Ascending aorta (tissue), 2 donors: ENCODE measurements at regions not wholly inside any gene's neighbourhood (a gene's known extent, or its start where the extent isn't known, plus 50 kb on each side); places are given as distances from the start of the nearest gene placed in this dataset.

Experiments used
- DNase-seq, 2 donors: peaks; one replicate each; pipeline ENCODE4 v3.0.0-alpha.2; 2019; ENCODE audit warnings: low spot score in 2 of 2
- H3K27ac ChIP-seq, 2 donors: fragments of 200-600 bp; sonication (generic); one replicate each; pipeline ENCODE4 v1.5.1; 2016 to 2017; ENCODE audit warnings: mild to moderate bottlenecking in 1 of 2
- H3K27me3 ChIP-seq: fragments of 200-600 bp; sonication (generic); one replicate; pipeline ENCODE4 v1.5.1; 2017
- H3K36me3 ChIP-seq, 2 donors: fragments of 200-600 bp; sonication (generic); one replicate each; pipeline ENCODE4 v1.5.1; 2016
- H3K4me1 ChIP-seq, 2 donors: fragments of 200-600 bp; sonication (generic); one replicate each; pipeline ENCODE4 v1.5.1; 2016 to 2017; ENCODE audit warnings: mild to moderate bottlenecking in 1 of 2
- H3K4me3 ChIP-seq, 2 donors: fragments of 200-600 bp; sonication (generic); one replicate each; pipeline ENCODE4 v1.5.1; 2016 to 2017; ENCODE audit warnings: mild to moderate bottlenecking in 1 of 2
- H3K9me3 ChIP-seq, 2 donors: fragments of 200-600 bp; sonication (generic); one replicate each; pipeline ENCODE4 v1.5.1; 2016
- CTCF ChIP-seq, 3 experiments: fragments of 200-600 bp in 2 of 3; fragments of 450-650 bp in 1 of 3; sonication (generic) in 2 of 3; IDR thresholded peaks; one replicate each; pipeline ENCODE4 v1.5.1; 2016 to 2019; ENCODE audit warnings: antibody characterized with exemption in 3 of 3, mild to moderate bottlenecking in 1 of 3, moderate library complexity in 1 of 3
- intact Hi-C: fragments of 100-400 bp; cut with DNase I; formaldehyde crosslinking; loops from one replicate; pipeline ENCODE4 v1.15.1; 2023

DNA sequence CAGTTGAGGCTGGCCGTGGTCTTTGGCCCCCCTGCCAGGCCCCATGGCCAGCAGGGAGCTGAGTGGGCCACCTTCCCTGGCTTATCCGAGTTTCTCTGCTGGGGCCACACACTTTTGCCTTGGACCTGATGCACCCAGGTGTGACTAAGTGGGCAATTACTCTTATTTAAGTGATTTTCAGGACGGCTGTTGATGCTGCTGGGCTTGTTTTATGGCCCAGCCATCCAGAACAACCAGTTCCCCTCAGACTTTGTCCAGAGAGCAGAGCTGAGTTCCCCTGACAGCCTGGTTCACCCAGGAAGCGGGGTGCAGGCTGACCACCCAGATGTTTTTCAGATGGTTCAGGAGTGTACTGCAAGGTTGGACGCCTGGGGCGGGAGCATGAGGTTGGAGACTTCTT, 68.8 kb downstream of the GLI2 start:
- Histone ChIP-seq H3K27me3 (no peaks in the 10 kb centered on the region), H3K9me3 (no peaks in the 10 kb centered on the region), H3K36me3 (no peaks in the 10 kb centered on the region), H3K27ac (peak overlapping the region; percentile 71 to 81), H3K4me1 (peaks cover 17 to 37% of the 10 kb centered on the region in 2 donors), H3K4me3 (no peak overlapping the region)
- DNase-seq: no peak
- no peak for TF ChIP-seq CTCF (IDR thresholded peaks at IDR 0.05)
- intact Hi-C loops: loop anchor here (2.0 kb wide), 1 partner anchor 68 kb away; no protein-coding TSS in a partner anchor

- H3K4me1 ChIP-seq: peaks cover 17 to 37% of the 10 kb centered on the region in 2 donors
- no peak for TF ChIP-seq CTCF (IDR thresholded peaks at IDR 0.05)
- intact Hi-C loops: loop anchor here (1.0 to 2.0 kb wide), 2 partner anchors 68 to 130 kb away; no protein-coding TSS in a partner anchor
- DNase-seq: no peak
- no peaks in the 10 kb centered on the region for H3K36me3 ChIP-seq
- no peaks in the 10 kb centered on the region for H3K9me3 ChIP-seq
- H3K27me3 ChIP-seq: no peaks in the 10 kb centered on the region
- H3K27ac ChIP-seq: peak overlapping the region; percentile 71 to 81
- no peak overlapping the region for H3K4me3 ChIP-seq
Observed at GRCh38 chr2:120805011-120805410, 69.3 kb downstream of the GLI2 start.

DNA sequence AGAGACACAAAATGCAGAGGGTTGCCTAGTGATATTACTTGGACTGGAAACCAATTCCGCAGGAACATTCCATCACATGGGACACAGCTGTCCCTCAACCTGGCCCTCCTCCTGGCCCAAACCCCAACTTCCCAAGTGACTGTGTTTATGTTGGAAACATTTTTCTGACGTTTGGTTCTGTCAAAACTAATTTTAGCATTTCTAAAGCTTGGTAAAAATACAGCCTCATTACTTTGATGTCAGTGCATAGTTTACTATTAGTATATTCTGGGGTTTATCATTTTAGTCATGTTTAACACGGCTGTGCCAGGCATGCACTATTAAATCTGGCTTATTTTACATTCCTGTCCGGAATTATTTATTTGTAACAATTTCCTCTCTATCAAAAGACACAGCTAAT, 69.9 kb downstream of the GLI2 start:
- Histone ChIP-seq H3K27ac (peak overlapping the region; percentile 71 to 81), H3K4me3 (no peak overlapping the region), H3K27me3 (no peaks in the 10 kb centered on the region), H3K9me3 (no peaks in the 10 kb centered on the region), H3K4me1 (peaks cover 17 to 37% of the 10 kb centered on the region in 2 donors), H3K36me3 (no peaks in the 10 kb centered on the region)
- DNase-seq: no peak
- intact Hi-C loops: loop anchor here (1.0 to 2.0 kb wide), 2 partner anchors 69 to 130 kb away; no protein-coding TSS in a partner anchor
- no peak for TF ChIP-seq CTCF (IDR thresholded peaks at IDR 0.05)

DNA sequence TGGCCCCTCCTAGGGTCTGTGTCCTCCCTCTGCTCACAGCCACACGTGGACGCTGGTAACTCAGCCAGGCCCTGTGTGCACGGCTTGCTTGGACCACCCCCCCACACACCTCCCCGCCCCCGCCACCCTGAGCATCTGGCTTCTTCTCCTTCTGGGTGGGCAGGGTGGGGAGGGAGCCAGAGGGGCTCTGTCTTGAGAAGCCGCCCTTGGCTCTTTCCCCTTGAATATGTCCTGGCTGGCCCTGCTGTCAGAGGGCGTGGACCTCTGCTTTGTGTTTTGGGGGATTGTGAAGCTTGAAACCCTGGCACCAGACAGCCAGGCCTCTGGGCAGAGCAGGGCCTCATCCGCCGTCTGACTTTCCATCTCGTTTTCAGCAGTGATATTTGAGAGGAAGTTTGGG, 72.1 kb downstream of the GLI2 start:
- H3K27ac ChIP-seq: no peak overlapping the region
- H3K4me1 ChIP-seq: peaks cover 17 to 31% of the 10 kb centered on the region in 2 donors
- intact Hi-C loops: no loop called here
- DNase-seq: no peak
- H3K27me3 ChIP-seq: no peaks in the 10 kb centered on the region
- no peak overlapping the region for H3K4me3 ChIP-seq
- H3K36me3 ChIP-seq: no peaks in the 10 kb centered on the region
- no peaks in the 10 kb centered on the region for H3K9me3 ChIP-seq
- no peak for TF ChIP-seq CTCF (IDR thresholded peaks at IDR 0.05)

DNA sequence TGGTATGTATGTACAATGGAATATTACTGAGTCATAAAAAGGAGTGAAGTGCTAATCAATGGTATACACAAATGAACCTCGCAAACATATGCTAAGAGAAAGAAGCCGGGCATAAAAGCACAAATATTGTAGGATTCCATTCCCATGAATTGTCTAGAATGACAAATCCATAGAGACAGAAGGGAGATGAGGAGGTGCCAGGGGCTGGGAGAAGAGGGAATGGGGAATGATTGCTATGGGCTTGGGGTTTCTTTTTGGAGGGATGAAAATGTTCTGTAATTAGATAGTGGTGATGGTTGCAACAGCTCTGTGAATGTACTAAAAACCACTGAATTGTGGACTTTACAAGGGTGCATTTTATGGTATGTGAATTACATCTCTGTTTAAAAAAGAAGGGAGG, 73.5 kb downstream of the GLI2 start:
- no peaks in the 10 kb centered on the region for H3K36me3 ChIP-seq
- no peak overlapping the region for H3K27ac ChIP-seq
- no peak for TF ChIP-seq CTCF (IDR thresholded peaks at IDR 0.05)
- H3K9me3 ChIP-seq: no peaks in the 10 kb centered on the region
- intact Hi-C loops: no loop called here
- no peak for DNase-seq
- no peak overlapping the region for H3K4me3 ChIP-seq
- peaks cover 17 to 22% of the 10 kb centered on the region in 2 donors for H3K4me1 ChIP-seq
- H3K27me3 ChIP-seq: no peaks in the 10 kb centered on the region
